IMR-90 (cell line): ENCODE measurements at regions not wholly inside any gene's neighbourhood (a gene's known extent, or its start where the extent isn't known, plus 50 kb on each side); places are given as distances from the start of the nearest gene placed in this dataset.

Experiments used
- BHLHE40 ChIP-seq: fragments of 150-350 bp; IDR thresholded peaks from 2 replicates; pipeline ENCODE4 v1.6.1; 2016; ENCODE audit warnings: mild to moderate bottlenecking, low read depth, low read length
- CTCF ChIP-seq: conservative IDR thresholded peaks from 2 replicates; pipeline ENCODE4 v1.5.1; 2012; ENCODE audit warnings: mild to moderate bottlenecking, low read depth, low read length, improper control_type of control experiment
- SMC3 ChIP-seq: fragments of 150-350 bp; IDR thresholded peaks from 2 replicates; pipeline ENCODE4 v1.6.1; 2016; ENCODE audit warnings: low read depth, mild to moderate bottlenecking, antibody characterized with exemption, low read length, moderate library complexity

- no peak for TF ChIP-seq CTCF
- TF ChIP-seq BHLHE40, result no peak
- no peak for TF ChIP-seq SMC3
These were observed 741.7 kb downstream of the LTN1 start for GRCh38 chr21:28250946-28251345.
